Thyroid gland (tissue), 4 donors: ENCODE measurements at regions not wholly inside any gene's neighbourhood (a gene's known extent, or its start where the extent isn't known, plus 50 kb on each side); places are given as distances from the start of the nearest gene placed in this dataset.
"Not testable (repeated sequence)": the region's sequence is repeated elsewhere in the genome, so short reads cannot be mapped to it uniquely, and the experiment has no call there.

Experiments used
- POLR2A ChIP-seq, 2 donors: fragments of 450-650 bp; IDR thresholded peaks; one replicate each; pipeline ENCODE4 v1.6.1; 2017; ENCODE audit warnings: antibody characterized with exemption in 2 of 2, mild to moderate bottlenecking in 2 of 2, moderate library complexity in 1 of 2
- TF ChIP-seq, protein P1 (sequence below), 6 experiments: fragments of 200-600 bp in 3 of 6; fragments of 450-650 bp in 3 of 6; sonication (generic) in 3 of 6; IDR thresholded peaks; one replicate each; pipeline ENCODE4 v1.5.1; 2016 to 2019; ENCODE audit warnings: antibody characterized with exemption in 6 of 6, mild to moderate bottlenecking in 2 of 6, inconsistent platforms in 1 of 6, moderate library complexity in 1 of 6

DNA sequence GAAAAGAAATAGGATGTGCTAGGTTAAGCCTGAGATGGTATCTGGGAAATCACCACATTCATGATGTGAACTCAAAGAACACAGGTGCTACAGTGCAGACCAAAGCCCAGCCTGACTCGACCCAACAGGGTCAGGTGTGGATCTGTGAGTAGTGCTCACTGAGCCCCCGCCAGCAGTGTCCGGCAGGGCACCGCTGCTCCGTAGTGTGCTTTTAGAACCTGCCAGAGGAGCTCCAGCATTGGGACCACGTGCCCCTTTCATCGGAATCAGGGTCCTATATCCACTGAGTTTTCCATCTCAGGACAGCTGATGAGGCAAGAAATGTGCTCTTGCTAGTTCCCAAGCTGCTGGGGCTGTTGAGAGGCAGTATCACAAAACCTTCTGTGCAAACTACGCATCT lies 74.4 kb downstream of the NBPF8 start:
- TF ChIP-seq, protein P1, sequence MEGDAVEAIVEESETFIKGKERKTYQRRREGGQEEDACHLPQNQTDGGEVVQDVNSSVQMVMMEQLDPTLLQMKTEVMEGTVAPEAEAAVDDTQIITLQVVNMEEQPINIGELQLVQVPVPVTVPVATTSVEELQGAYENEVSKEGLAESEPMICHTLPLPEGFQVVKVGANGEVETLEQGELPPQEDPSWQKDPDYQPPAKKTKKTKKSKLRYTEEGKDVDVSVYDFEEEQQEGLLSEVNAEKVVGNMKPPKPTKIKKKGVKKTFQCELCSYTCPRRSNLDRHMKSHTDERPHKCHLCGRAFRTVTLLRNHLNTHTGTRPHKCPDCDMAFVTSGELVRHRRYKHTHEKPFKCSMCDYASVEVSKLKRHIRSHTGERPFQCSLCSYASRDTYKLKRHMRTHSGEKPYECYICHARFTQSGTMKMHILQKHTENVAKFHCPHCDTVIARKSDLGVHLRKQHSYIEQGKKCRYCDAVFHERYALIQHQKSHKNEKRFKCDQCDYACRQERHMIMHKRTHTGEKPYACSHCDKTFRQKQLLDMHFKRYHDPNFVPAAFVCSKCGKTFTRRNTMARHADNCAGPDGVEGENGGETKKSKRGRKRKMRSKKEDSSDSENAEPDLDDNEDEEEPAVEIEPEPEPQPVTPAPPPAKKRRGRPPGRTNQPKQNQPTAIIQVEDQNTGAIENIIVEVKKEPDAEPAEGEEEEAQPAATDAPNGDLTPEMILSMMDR (IDR thresholded peaks at IDR 0.05), result not testable (repeated sequence)
- TF ChIP-seq POLR2A (IDR thresholded peaks at IDR 0.05), result not testable (repeated sequence)
